Fibroblast of pulmonary artery (primary cell): ENCODE measurements at regions not wholly inside any gene's neighbourhood (a gene's known extent, or its start where the extent isn't known, plus 50 kb on each side); places are given as distances from the start of the nearest gene placed in this dataset.

Source experiments
- DNase-seq: peaks from one replicate; pipeline ENCODE4 v3.0.0-alpha.2; 2010; ENCODE audit warnings: low read depth
- H3K4me3 ChIP-seq: replicated peaks from 2 replicates; pipeline ENCODE4 v1.5.1; 2011; ENCODE audit warnings: low read depth, mild to moderate bottlenecking, control low read depth, low read length, moderate library complexity
- TF ChIP-seq, protein P1 (sequence below): IDR thresholded peaks from 2 replicates; pipeline ENCODE4 v1.5.1; 2011; ENCODE audit warnings: mild to moderate bottlenecking, control low read depth, low read length, inconsistent platforms; ENCODE audit errors: missing control alignments

GRCh38 chr4:79780129-79780528, 292.9 kb downstream of the ANTXR2 start:
- TF ChIP-seq, protein P1, sequence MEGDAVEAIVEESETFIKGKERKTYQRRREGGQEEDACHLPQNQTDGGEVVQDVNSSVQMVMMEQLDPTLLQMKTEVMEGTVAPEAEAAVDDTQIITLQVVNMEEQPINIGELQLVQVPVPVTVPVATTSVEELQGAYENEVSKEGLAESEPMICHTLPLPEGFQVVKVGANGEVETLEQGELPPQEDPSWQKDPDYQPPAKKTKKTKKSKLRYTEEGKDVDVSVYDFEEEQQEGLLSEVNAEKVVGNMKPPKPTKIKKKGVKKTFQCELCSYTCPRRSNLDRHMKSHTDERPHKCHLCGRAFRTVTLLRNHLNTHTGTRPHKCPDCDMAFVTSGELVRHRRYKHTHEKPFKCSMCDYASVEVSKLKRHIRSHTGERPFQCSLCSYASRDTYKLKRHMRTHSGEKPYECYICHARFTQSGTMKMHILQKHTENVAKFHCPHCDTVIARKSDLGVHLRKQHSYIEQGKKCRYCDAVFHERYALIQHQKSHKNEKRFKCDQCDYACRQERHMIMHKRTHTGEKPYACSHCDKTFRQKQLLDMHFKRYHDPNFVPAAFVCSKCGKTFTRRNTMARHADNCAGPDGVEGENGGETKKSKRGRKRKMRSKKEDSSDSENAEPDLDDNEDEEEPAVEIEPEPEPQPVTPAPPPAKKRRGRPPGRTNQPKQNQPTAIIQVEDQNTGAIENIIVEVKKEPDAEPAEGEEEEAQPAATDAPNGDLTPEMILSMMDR: no peak
- no peak overlapping the region for H3K4me3 ChIP-seq
- DNase-seq: no peak

DNA sequence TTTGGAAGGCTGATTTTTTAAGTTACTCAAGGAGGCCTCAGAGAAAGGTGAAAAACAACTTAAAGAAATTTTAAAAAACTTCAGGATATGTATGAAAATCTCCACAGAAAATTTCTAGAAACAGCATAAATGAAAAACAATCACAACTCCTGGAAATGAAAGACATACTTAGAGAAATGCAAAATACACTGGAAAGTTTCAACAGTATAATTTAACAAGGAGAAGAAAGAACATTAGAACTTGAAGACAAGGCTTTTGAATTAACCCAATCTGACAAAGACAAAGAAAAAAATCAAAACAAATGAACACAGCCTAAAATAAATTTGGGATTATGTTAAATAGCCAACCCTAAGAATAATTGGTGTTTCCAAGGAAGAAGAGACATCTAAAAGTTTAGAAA, 300.5 kb downstream of the ANTXR2 start:
- TF ChIP-seq, protein P1: no peak
- no peak for DNase-seq
- no peak overlapping the region for H3K4me3 ChIP-seq

- DNase-seq: no peak
- no peak overlapping the region for H3K4me3 ChIP-seq
- TF ChIP-seq, protein P1: no peak
Measured at GRCh38 chr4:79764120-79764519, 308.9 kb downstream of the ANTXR2 start.

DNA sequence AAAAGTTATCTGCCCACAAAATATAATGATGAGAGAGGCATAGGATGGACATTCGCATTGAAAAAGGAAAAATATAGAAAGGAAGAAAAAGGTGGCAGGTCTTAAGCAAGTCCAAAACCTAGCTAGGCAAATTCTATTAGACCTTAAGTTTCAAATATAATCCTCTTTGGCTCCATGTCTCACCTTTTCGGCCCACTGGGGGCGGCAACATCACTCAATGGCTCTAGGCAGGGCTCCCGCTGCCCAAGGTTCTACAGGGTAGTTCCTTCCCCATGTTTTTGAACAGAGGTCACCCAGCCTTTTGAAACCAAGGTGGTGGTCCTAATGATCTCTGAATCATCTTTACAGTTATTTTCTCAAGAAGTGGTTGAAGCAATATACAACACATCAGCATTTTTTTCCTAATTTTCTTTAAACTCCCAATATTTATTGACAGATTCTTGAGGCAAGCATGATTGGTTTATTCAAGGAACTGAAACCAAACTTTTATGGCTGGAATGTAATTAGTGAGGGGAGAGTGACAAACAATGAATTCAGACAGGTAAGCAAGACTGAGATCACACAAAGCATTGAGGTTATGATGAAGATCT, 309.4 kb downstream of the ANTXR2 start:
- DNase-seq: no peak
- H3K4me3 ChIP-seq: no peak overlapping the region
- TF ChIP-seq, protein P1: no peak

- H3K4me3 ChIP-seq: no peak overlapping the region
- TF ChIP-seq, protein P1: no peak
- DNase-seq: no peak
Measured at GRCh38 chr4:79759793-79760192, 313.2 kb downstream of the ANTXR2 start.

GRCh38 chr4:79757600-79757999, 315.4 kb downstream of the ANTXR2 start:
- no peak overlapping the region for H3K4me3 ChIP-seq
- TF ChIP-seq, protein P1: no peak
- DNase-seq: no peak
